ENCODE measurements at regions not wholly inside any gene's neighbourhood (a gene's known extent, or its start where the extent isn't known, plus 50 kb on each side); places are given as distances from the start of the nearest gene placed in this dataset.
"Not testable (repeated sequence)": the region's sequence is repeated elsewhere in the genome, so short reads cannot be mapped to it uniquely, and the experiment has no call there.

DNA sequence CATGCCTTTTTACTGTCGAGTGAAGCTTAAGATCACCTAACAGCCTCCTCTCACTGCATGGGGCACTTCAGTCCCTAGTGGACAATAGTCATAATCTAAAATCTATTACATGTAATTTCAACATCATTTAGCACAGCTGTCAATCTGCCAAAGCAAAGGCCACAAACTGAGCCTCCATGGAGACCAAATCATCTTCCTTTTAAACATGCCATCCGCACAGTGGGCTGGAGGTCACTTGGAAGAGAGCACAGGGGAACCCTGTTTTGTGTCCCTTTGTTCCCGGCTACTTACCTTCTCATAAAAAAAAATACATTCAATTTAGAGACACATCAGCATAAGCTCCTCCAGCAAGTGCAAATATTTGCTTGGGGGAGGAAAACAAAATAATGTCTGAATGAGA, 167.3 kb downstream of the SQOR start:
- H3K4me1 ChIP-seq: no peaks in the 10 kb centered on the region
- no peak overlapping the region for H3K27ac ChIP-seq
- H3K36me3 ChIP-seq (replicated peaks in 1 of 2; ENCODE audit: insufficient read depth in 1 of 2, low read depth in 2 of 2): no peaks in the 10 kb centered on the region
- H3K4me3 ChIP-seq: no peak overlapping the region
- intact Hi-C loops (cut with DNase I): no loop called here
- ATAC-seq: no peak
- H3K27me3 ChIP-seq: no peaks in the 10 kb centered on the region
- TF ChIP-seq, protein P1, sequence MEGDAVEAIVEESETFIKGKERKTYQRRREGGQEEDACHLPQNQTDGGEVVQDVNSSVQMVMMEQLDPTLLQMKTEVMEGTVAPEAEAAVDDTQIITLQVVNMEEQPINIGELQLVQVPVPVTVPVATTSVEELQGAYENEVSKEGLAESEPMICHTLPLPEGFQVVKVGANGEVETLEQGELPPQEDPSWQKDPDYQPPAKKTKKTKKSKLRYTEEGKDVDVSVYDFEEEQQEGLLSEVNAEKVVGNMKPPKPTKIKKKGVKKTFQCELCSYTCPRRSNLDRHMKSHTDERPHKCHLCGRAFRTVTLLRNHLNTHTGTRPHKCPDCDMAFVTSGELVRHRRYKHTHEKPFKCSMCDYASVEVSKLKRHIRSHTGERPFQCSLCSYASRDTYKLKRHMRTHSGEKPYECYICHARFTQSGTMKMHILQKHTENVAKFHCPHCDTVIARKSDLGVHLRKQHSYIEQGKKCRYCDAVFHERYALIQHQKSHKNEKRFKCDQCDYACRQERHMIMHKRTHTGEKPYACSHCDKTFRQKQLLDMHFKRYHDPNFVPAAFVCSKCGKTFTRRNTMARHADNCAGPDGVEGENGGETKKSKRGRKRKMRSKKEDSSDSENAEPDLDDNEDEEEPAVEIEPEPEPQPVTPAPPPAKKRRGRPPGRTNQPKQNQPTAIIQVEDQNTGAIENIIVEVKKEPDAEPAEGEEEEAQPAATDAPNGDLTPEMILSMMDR (IDR thresholded peaks at IDR 0.05): no peak
- no peaks in the 10 kb centered on the region for H3K9me3 ChIP-seq
- no peak for DNase-seq
- WGBS, 2 donors: 53 to 70% methylated on average over 3 of the region's 3 CpGs

DNA sequence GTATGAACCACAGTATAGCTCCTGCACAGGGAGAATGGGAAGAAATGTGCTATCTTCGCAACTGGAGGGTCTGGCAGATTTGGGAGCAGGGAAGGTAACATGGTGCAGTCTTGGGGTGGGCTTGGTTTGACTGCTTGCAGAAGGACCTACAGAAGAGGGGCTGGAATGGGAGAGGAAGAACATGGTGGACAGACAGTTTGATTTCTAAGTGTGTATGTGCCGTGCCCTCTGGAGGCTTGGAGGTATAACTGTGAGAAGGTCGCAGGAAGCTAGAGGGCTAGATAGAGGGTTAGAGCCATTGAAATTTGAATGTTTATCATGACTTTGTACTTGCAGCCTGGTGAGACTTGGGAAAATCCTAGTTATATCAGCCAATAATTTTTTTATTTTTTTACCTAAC, 169.2 kb downstream of the SQOR start:
- ATAC-seq (no peak), DNase-seq (no peak)
- Histone ChIP-seq H3K9me3 (no peaks in the 10 kb centered on the region), H3K4me1 (no peaks in the 10 kb centered on the region), H3K36me3 (replicated peaks in 1 of 2; ENCODE audit: insufficient read depth in 1 of 2, low read depth in 2 of 2) (no peaks in the 10 kb centered on the region), H3K27ac (no peak overlapping the region), H3K27me3 (no peaks in the 10 kb centered on the region), H3K4me3 (no peak overlapping the region)
- 96 to 99% methylated on average over 3 of the region's 3 CpGs for WGBS, 2 donors
- intact Hi-C loops (cut with DNase I): no loop called here
- TF ChIP-seq, protein P1 (IDR thresholded peaks at IDR 0.05): no peak
- TF ChIP-seq POLR2A (IDR thresholded peaks at IDR 0.05): no peak

DNA sequence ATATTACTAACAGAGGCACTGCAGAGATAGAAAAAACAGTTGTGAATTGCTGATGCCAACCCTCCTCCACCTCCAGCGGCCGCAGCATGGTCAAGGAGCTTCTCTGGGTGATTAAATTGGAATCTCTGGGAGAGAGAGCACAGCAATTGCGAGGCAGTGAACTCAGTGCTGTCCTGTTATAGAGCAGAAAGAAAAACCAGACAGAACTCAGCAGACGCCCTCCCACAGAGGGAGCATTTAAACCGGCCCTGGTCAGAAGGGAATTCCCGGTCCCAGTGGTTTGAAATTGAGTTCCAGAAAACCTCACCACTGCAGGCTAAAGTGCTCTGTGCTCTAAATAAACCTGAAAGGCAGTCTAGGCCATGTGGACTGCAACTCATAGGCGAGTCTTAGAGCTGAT, 175.4 kb downstream of the SQOR start:
- DNase-seq (no peak), ATAC-seq (no peak)
- WGBS, 2 donors: 76 to 92% methylated on average over 6 to 7 of the region's 7 CpGs
- Histone ChIP-seq H3K9me3 (no peaks in the 10 kb centered on the region), H3K4me3 (no peak overlapping the region), H3K27me3 (no peaks in the 10 kb centered on the region), H3K36me3 (replicated peaks in 1 of 2; ENCODE audit: insufficient read depth in 1 of 2, low read depth in 2 of 2) (no peaks in the 10 kb centered on the region), H3K4me1 (no peaks in the 10 kb centered on the region), H3K27ac (no peak overlapping the region)
- intact Hi-C loops (cut with DNase I): no loop called here
- no peak for TF ChIP-seq POLR2A (IDR thresholded peaks at IDR 0.05)
- TF ChIP-seq, protein P1 (IDR thresholded peaks at IDR 0.05): no peak

DNA sequence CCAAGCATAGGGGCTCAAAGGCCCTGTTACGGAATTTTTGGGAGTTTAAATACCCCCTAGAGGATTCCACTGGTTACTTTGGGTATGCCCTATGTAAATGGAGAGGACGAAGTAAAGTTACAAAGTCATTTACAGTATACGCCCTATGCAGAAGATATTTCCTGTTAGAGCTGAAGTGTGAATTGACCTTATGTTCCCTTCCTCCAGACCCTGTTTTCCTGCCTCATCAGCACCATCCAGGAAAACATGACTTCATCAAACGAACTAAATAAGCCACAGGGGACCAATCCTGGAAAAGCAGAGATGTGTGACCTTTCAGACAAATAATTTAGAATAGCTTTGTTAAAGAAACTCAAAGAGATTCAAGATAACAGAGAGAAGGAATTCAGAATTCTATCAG, 177.4 kb downstream of the SQOR start:
- ATAC-seq (no peak), DNase-seq (no peak)
- WGBS, 2 donors: 71 to 75% methylated on average over 4 of the region's 4 CpGs
- Histone ChIP-seq H3K27ac (no peak overlapping the region), H3K4me3 (no peak overlapping the region), H3K9me3 (no peaks in the 10 kb centered on the region), H3K4me1 (no peaks in the 10 kb centered on the region), H3K27me3 (no peaks in the 10 kb centered on the region), H3K36me3 (replicated peaks in 1 of 2; ENCODE audit: insufficient read depth in 1 of 2, low read depth in 2 of 2) (no peaks in the 10 kb centered on the region)
- intact Hi-C loops (cut with DNase I): no loop called here
- TF ChIP-seq POLR2A (IDR thresholded peaks at IDR 0.05): no peak
- TF ChIP-seq, protein P1 (IDR thresholded peaks at IDR 0.05): no peak

DNA sequence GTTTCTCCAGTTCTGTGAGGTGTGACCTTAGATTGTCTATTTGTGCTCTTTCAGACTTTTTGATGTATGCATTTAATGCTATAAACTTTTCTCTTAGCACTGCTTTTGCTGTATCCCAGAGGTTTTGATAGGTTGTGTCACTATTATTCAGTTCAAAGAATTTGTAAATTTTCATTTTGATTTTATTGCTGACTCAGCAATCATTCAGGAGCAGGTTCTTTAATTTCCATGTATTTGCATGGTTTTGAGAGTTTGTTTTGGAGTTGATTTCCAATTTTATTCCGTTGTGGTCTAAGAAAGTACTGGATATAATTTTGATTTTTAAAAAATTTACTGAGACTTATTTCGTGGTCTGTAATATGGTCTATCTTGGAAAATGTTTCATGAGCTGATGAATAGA, 182.7 kb downstream of the SQOR start:
- H3K27ac ChIP-seq; DNase-seq; ATAC-seq; H3K4me1 ChIP-seq; intact Hi-C loops (cut with DNase I); H3K9me3 ChIP-seq; H3K36me3 ChIP-seq (replicated peaks in 1 of 2; ENCODE audit: insufficient read depth in 1 of 2, low read depth in 2 of 2); H3K4me3 ChIP-seq; H3K27me3 ChIP-seq: not testable (repeated sequence)
- 54 to 73% methylated on average over 2 of the region's 2 CpGs for WGBS, 2 donors

Measured in body of pancreas (tissue), 4 donors.